ENCODE measurements at regions not wholly inside any gene's neighbourhood (a gene's known extent, or its start where the extent isn't known, plus 50 kb on each side); places are given as distances from the start of the nearest gene placed in this dataset.

- DNase-seq, result no peak
These were observed 1090.6 kb upstream of the AUTS2 start for GRCh38 chr7:68507668-68508067.

- DNase-seq, result no peak
These were observed 1089.2 kb upstream of the AUTS2 start for GRCh38 chr7:68509054-68509453.

GRCh38 chr7:68509603-68510002 lies 1088.7 kb upstream of the AUTS2 start:
- no peak for DNase-seq

- no peak for DNase-seq
These were observed 1087.0 kb upstream of the AUTS2 start for GRCh38 chr7:68511281-68511680.

- DNase-seq, result no peak
These were observed 1085.8 kb upstream of the AUTS2 start for GRCh38 chr7:68512466-68512865.

GRCh38 chr7:68518060-68518459 lies 1080.2 kb upstream of the AUTS2 start:
- DNase-seq, result no peak

GRCh38 chr7:68524126-68524525 lies 1074.1 kb upstream of the AUTS2 start:
- no peak for DNase-seq

- no peak for DNase-seq
These were observed 1069.1 kb upstream of the AUTS2 start for GRCh38 chr7:68529221-68529620.

GRCh38 chr7:68535266-68535665 lies 1063.0 kb upstream of the AUTS2 start:
- no peak for DNase-seq

GRCh38 chr7:68537051-68537773 lies 1061.1 kb upstream of the AUTS2 start:
- DNase-seq, result no peak

GRCh38 chr7:68537774-68538071 lies 1060.6 kb upstream of the AUTS2 start:
- no peak for DNase-seq

- DNase-seq, result no peak
These were observed 1055.4 kb upstream of the AUTS2 start for GRCh38 chr7:68542831-68543230.

GRCh38 chr7:68544851-68545250 lies 1053.4 kb upstream of the AUTS2 start:
- no peak for DNase-seq

GRCh38 chr7:68547181-68547580 lies 1051.1 kb upstream of the AUTS2 start:
- no peak for DNase-seq

GRCh38 chr7:68547799-68548198 lies 1050.5 kb upstream of the AUTS2 start:
- no peak for DNase-seq

GRCh38 chr7:68550027-68550426 lies 1048.2 kb upstream of the AUTS2 start:
- DNase-seq, result no peak

- no peak for DNase-seq
These were observed 1047.6 kb upstream of the AUTS2 start for GRCh38 chr7:68550635-68551034.

- no peak for DNase-seq
These were observed 1041.7 kb upstream of the AUTS2 start for GRCh38 chr7:68556537-68556936.

GRCh38 chr7:68559518-68559917 lies 1038.8 kb upstream of the AUTS2 start:
- DNase-seq, result no peak

GRCh38 chr7:68562323-68562899 lies 1035.9 kb upstream of the AUTS2 start:
- no peak for DNase-seq

- DNase-seq, result no peak
These were observed 1033.8 kb upstream of the AUTS2 start for GRCh38 chr7:68564306-68565135.

- no peak for DNase-seq
These were observed 1027.0 kb upstream of the AUTS2 start for GRCh38 chr7:68571286-68571685.

GRCh38 chr7:68573271-68574005 lies 1024.8 kb upstream of the AUTS2 start:
- no peak for DNase-seq
